ENCODE measurements at regions not wholly inside any gene's neighbourhood (a gene's known extent, or its start where the extent isn't known, plus 50 kb on each side); places are given as distances from the start of the nearest gene placed in this dataset.

GRCh38 chr3:135627057-135627456 lies 338.5 kb upstream of the PPP2R3A start:
- intact Hi-C loops (cut with DNase I; ENCODE audit: low total_unique reads), result no loop called here

GRCh38 chr3:135629701-135630408 lies 335.7 kb upstream of the PPP2R3A start:
- no peaks in the 10 kb centered on the region for H3K4me1 ChIP-seq
- no peak overlapping the region for H3K27ac ChIP-seq
- H3K27me3 ChIP-seq (replicated peaks in 1 of 7), result no peaks in the 10 kb centered on the region
- no peak for TF ChIP-seq CTCF (IDR thresholded peaks at IDR 0.05 in 8 of 11, conservative IDR thresholded peaks at IDR 0.05 in 3 of 11)
- no peak for TF ChIP-seq POLR2A (IDR thresholded peaks at IDR 0.05)
- TF ChIP-seq POLR2AphosphoS5 (IDR thresholded peaks at IDR 0.05), result no peak
- no peak for DNase-seq
- intact Hi-C loops (cut with DNase I; ENCODE audit: low total_unique reads), result no loop called here
- H3K9me3 ChIP-seq, result no peaks in the 10 kb centered on the region
- 62 to 72% (median 71%) methylated on average over 5 of the region's 5 CpGs for WGBS, 5 donors
- no peak overlapping the region for H3K4me3 ChIP-seq
- no peaks in the 10 kb centered on the region for H3K36me3 ChIP-seq

More at GRCh38 chr3:135627057-135627456, 338.5 kb upstream of the PPP2R3A start:
- H3K4me3 ChIP-seq, result no peak overlapping the region
- WGBS, 5 donors, result 79 to 94% (median 84%) methylated on average over 4 of the region's 4 CpGs
- TF ChIP-seq POLR2A (IDR thresholded peaks at IDR 0.05) (no peak), POLR2AphosphoS5 (IDR thresholded peaks at IDR 0.05) (no peak)
- DNase-seq, result no peak
- no peaks in the 10 kb centered on the region for H3K4me1 ChIP-seq
- H3K36me3 ChIP-seq, result no peaks in the 10 kb centered on the region
- no peaks in the 10 kb centered on the region for H3K9me3 ChIP-seq
- H3K27ac ChIP-seq, result no peak overlapping the region
- no peaks in the 10 kb centered on the region for H3K27me3 ChIP-seq (replicated peaks in 1 of 7)

GRCh38 chr3:135632556-135633065 lies 332.9 kb upstream of the PPP2R3A start:
- 85 to 98% (median 95%) methylated on average over 2 of the region's 2 CpGs for whole genome bisulfite sequencing, 5 donors
- no peaks in the 10 kb centered on the region for H3K4me1 ChIP-seq
- H3K4me3 ChIP-seq, result no peak overlapping the region
- no peaks in the 10 kb centered on the region for H3K27me3 ChIP-seq (replicated peaks in 1 of 7)
- no peak overlapping the region for H3K27ac ChIP-seq
- intact Hi-C loops (cut with DNase I; ENCODE audit: low total_unique reads), result no loop called here
- H3K36me3 ChIP-seq, result no peaks in the 10 kb centered on the region
- TF ChIP-seq POLR2AphosphoS5 (IDR thresholded peaks at IDR 0.05), result no peak
- no peak for TF ChIP-seq POLR2A (IDR thresholded peaks at IDR 0.05)
- no peak for TF ChIP-seq CTCF (IDR thresholded peaks at IDR 0.05 in 8 of 11, conservative IDR thresholded peaks at IDR 0.05 in 3 of 11)
- DNase-seq, result no peak
- no peaks in the 10 kb centered on the region for H3K9me3 ChIP-seq

GRCh38 chr3:135633078-135633477 lies 332.4 kb upstream of the PPP2R3A start:
- intact Hi-C loops (cut with DNase I; ENCODE audit: low total_unique reads), result no loop called here
- Histone ChIP-seq H3K27me3 (replicated peaks in 1 of 7) (no peaks in the 10 kb centered on the region), H3K36me3 (no peaks in the 10 kb centered on the region), H3K9me3 (no peaks in the 10 kb centered on the region), H3K4me1 (no peaks in the 10 kb centered on the region), H3K27ac (no peak overlapping the region), H3K4me3 (no peak overlapping the region)
- no peak for DNase-seq
- TF ChIP-seq POLR2AphosphoS5 (IDR thresholded peaks at IDR 0.05) (no peak), POLR2A (IDR thresholded peaks at IDR 0.05) (no peak), CTCF (IDR thresholded peaks at IDR 0.05 in 8 of 11, conservative IDR thresholded peaks at IDR 0.05 in 3 of 11) (no peak)
- WGBS, 5 donors, result 77 to 90% (median 87%) methylated on average over 2 of the region's 2 CpGs

Measured in spleen (tissue), 11 donors.